Muscle of back (tissue), 3 donors: ENCODE measurements at regions not wholly inside any gene's neighbourhood (a gene's known extent, or its start where the extent isn't known, plus 50 kb on each side); places are given as distances from the start of the nearest gene placed in this dataset.

ENCODE experiments used
- DNase-seq, 3 donors: peaks; one replicate each; pipeline versions ENCODE4 v3.0.0 to v3.0.0-alpha.2; 2013

GRCh38 chr14:42140001-42140400 lies 533.3 kb downstream of the LRFN5 start:
- DNase-seq = no peak

GRCh38 chr14:42138406-42138805 lies 531.7 kb downstream of the LRFN5 start:
- no peak for DNase-seq

- DNase-seq = no peak
Measured at GRCh38 chr14:42130815-42131214, 524.1 kb downstream of the LRFN5 start.

GRCh38 chr14:42123526-42123925 lies 516.9 kb downstream of the LRFN5 start:
- DNase-seq = no peak

GRCh38 chr14:42113358-42114069 lies 506.8 kb downstream of the LRFN5 start:
- no peak for DNase-seq

GRCh38 chr14:42112108-42112507 lies 505.4 kb downstream of the LRFN5 start:
- DNase-seq = no peak

- no peak for DNase-seq
Measured at GRCh38 chr14:42111355-42111754, 504.7 kb downstream of the LRFN5 start.

GRCh38 chr14:42110167-42110566 lies 503.5 kb downstream of the LRFN5 start:
- peak in 1 of 3 donors; percentile 5 for DNase-seq

GRCh38 chr14:42095155-42095554 lies 488.5 kb downstream of the LRFN5 start:
- no peak for DNase-seq

GRCh38 chr14:42090122-42090521 lies 483.4 kb downstream of the LRFN5 start:
- DNase-seq = no peak

- DNase-seq = no peak
Measured at GRCh38 chr14:42079911-42080310, 473.2 kb downstream of the LRFN5 start.

GRCh38 chr14:42078345-42078744 lies 471.7 kb downstream of the LRFN5 start:
- no peak for DNase-seq

- DNase-seq = no peak
Measured at GRCh38 chr14:42070031-42070430, 463.4 kb downstream of the LRFN5 start.

GRCh38 chr14:42057111-42057510 lies 450.4 kb downstream of the LRFN5 start:
- DNase-seq = peak in 2 of 3 donors; percentile 6 to 30

- DNase-seq = peak in 1 of 3 donors; percentile 1
Measured at GRCh38 chr14:42047421-42048055, 440.9 kb downstream of the LRFN5 start.

GRCh38 chr14:42045383-42045782 lies 438.7 kb downstream of the LRFN5 start:
- DNase-seq = no peak

GRCh38 chr14:42028607-42029006 lies 421.9 kb downstream of the LRFN5 start:
- DNase-seq = no peak

- no peak for DNase-seq
Measured at GRCh38 chr14:42027271-42027670, 420.6 kb downstream of the LRFN5 start.

GRCh38 chr14:42023452-42023851 lies 416.8 kb downstream of the LRFN5 start:
- DNase-seq = no peak

- no peak for DNase-seq
Measured at GRCh38 chr14:42014301-42014700, 407.6 kb downstream of the LRFN5 start.

- DNase-seq = no peak
Measured at GRCh38 chr14:42013559-42013958, 406.9 kb downstream of the LRFN5 start.

GRCh38 chr14:42013153-42013552 lies 406.5 kb downstream of the LRFN5 start:
- DNase-seq = peak in 1 of 3 donors; percentile 19

- DNase-seq = no peak
Measured at GRCh38 chr14:42011221-42011620, 404.5 kb downstream of the LRFN5 start.

GRCh38 chr14:42004321-42004720 lies 397.6 kb downstream of the LRFN5 start:
- DNase-seq = no peak
